Astrocyte of the spinal cord (primary cell): ENCODE measurements at regions not wholly inside any gene's neighbourhood (a gene's known extent, or its start where the extent isn't known, plus 50 kb on each side); places are given as distances from the start of the nearest gene placed in this dataset.

Experiments used
- DNase-seq: peaks from one replicate; pipeline ENCODE4 v3.0.0; 2011; ENCODE audit warnings: low read depth, low spot score
- H3K4me3 ChIP-seq: 2 replicates; pipeline ENCODE4 v1.5.1; 2011; ENCODE audit warnings: low read depth, mild to moderate bottlenecking, low read length, moderate library complexity
- in situ Hi-C: cut with HindIII; loops from 2 replicates; pipeline ENCODE4 v1.10.0; 2017; ENCODE audit warnings: low sequenced_read_pairs
- TF ChIP-seq, protein P1 (sequence below): IDR thresholded peaks from 2 replicates; pipeline ENCODE4 v1.5.1; 2012; ENCODE audit warnings: low read depth, mild to moderate bottlenecking, low read length, inconsistent platforms

DNA sequence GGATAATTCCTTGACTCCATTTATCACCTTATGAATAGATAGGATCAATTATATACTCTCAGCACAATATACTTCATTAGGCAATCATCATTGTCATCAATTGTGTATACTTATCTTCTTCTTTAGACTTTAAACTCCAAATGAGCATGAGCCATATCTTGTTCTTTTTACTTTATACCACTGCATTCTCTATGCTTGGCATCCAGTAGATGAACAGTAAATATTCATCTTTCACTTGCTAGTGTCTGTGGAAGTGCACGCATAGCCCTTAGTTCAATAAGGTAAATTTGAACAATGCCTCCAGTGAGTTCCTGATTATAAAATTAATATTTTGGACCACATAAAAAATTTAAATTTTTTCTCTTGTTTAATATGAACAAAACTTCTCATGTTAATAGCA, 172.3 kb upstream of the SPRY2 start:
- TF ChIP-seq, protein P1, sequence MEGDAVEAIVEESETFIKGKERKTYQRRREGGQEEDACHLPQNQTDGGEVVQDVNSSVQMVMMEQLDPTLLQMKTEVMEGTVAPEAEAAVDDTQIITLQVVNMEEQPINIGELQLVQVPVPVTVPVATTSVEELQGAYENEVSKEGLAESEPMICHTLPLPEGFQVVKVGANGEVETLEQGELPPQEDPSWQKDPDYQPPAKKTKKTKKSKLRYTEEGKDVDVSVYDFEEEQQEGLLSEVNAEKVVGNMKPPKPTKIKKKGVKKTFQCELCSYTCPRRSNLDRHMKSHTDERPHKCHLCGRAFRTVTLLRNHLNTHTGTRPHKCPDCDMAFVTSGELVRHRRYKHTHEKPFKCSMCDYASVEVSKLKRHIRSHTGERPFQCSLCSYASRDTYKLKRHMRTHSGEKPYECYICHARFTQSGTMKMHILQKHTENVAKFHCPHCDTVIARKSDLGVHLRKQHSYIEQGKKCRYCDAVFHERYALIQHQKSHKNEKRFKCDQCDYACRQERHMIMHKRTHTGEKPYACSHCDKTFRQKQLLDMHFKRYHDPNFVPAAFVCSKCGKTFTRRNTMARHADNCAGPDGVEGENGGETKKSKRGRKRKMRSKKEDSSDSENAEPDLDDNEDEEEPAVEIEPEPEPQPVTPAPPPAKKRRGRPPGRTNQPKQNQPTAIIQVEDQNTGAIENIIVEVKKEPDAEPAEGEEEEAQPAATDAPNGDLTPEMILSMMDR = no peak
- no peak for DNase-seq
- in situ Hi-C loops = no loop called here
- no peak overlapping the region for H3K4me3 ChIP-seq

DNA sequence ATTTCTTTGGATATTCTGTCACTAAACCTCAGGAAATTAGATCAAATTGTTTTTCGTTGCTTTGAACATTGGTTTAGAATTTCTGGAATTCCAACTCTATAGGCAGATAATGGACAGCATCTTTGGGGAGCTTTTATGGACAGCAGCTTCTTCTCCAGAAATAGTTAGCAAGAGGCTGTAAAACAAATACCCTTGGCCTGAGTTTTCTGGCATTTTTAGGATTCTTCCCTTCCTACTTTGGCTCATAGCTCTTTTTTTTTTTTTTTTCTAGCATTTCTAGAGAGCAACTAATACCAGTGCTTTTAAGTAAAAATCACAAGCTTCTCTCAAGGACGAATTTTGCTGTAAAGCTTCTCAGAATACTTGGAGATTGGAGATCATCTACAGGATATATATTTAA, 169.8 kb upstream of the SPRY2 start:
- H3K4me3 ChIP-seq = no peak overlapping the region
- in situ Hi-C loops = no loop called here
- DNase-seq = no peak
- TF ChIP-seq, protein P1 = no peak

DNA sequence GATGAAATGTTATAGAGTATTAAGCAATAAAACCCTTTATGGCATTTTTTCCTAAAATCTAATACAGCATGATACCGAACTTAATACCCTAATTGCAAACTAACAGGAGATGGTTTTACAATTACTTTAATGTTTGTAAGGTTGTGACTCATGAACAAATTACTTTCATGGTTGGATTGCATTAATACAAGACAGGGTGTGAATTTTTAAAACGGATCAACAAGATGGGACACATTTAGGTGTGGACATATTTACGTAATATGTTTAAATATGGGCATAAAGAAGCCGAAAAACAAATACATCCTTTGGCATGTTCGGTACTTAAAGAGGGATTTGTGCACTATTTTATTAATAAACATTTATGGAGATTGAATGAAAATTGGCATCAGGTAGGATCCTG, 168.3 kb upstream of the SPRY2 start:
- DNase-seq = no peak
- H3K4me3 ChIP-seq = no peak overlapping the region
- TF ChIP-seq, protein P1 = no peak
- in situ Hi-C loops = no loop called here

DNA sequence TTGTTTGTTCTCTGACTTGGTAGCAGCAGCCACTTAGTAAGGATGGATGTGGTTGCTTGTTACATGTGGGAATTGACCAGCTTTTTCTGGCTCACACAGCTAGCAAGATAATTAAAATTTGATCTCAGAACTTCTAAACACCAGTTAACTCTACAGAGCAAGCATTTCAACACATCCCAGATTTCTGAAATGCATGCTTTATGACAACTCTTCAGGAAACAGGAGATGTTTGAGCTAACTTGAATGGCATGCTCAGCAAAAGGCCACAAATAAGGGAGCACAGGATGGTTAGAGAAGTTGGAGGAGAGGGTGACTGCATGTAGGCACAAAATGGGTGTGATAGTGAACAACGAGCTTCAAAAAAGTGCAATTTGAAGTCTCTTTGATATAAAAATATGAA, 167.1 kb upstream of the SPRY2 start:
- no peak overlapping the region for H3K4me3 ChIP-seq
- TF ChIP-seq, protein P1 = no peak
- in situ Hi-C loops = no loop called here
- DNase-seq = no peak

DNA sequence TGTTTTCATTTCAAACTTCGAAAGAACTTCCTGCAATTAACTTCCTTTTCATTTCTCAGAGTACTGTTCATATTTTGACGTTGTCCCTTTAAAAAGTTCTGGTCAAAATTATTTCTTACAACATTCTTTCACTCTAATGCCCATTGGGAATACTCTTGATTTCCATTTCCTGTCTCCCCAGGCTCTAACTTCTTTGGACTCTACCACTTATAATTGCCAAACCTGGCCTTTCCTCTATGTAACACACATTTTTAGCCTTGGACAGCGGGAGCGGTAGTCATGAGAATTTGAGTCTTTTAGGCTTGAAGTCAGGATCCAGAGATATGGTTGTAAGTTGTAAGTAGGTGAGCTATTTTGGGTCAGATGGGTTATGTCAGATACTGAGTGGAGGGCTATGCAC, 163.5 kb upstream of the SPRY2 start:
- in situ Hi-C loops = no loop called here
- TF ChIP-seq, protein P1 = no peak
- no peak overlapping the region for H3K4me3 ChIP-seq
- DNase-seq = no peak

DNA sequence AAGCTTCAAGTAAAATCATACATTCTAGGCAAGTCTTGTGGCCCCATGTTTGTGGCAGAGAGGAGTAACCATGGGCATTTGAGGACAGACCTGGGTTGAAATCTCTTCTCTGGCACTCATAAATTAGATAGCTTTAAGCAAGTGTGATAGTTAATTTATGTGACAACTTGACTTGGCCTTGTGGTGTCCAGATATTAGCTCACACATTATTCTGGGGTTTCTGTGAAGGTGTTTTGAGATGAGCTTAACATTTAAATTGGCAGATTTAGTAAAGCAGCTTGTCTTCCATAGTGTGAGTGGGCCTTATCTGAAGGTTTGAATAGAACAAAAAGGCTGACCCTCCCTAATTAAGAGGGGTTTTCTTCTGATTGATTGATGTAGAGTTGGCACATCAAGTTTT, 161.4 kb upstream of the SPRY2 start:
- DNase-seq = no peak
- TF ChIP-seq, protein P1 = no peak
- in situ Hi-C loops = no loop called here
- no peak overlapping the region for H3K4me3 ChIP-seq

DNA sequence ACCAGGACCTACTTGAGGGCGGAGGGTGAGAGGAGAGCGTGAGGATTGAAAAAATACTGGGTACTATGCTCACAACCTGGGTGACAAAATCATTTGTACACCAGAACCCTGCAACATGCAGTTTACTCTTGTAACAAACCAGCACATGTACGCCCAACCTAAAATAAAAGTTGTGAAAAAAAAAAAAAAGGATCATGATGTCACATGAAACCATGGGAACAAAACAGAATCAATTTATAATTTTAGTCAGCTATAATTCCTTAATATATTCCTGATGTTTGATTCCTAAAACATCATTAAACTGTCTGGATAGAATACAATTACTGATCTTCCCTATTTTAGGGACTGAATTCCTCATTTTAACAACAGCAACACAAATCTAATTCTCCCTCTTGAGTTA, 160.6 kb upstream of the SPRY2 start:
- no peak overlapping the region for H3K4me3 ChIP-seq
- TF ChIP-seq, protein P1 = no peak
- no peak for DNase-seq
- in situ Hi-C loops = no loop called here
